GM19468 (cell line): ENCODE measurements at regions not wholly inside any gene's neighbourhood (a gene's known extent, or its start where the extent isn't known, plus 50 kb on each side); places are given as distances from the start of the nearest gene placed in this dataset.

ENCODE experiments used
- ATAC-seq: cut with Tn5 transposase; IDR thresholded peaks from one replicate; pipeline ENCODE4 v1.9.1; 2021; ENCODE audit warnings: mild to moderate bottlenecking, moderate library complexity, moderate number of reproducible peaks; ENCODE audit not compliant: unreplicated experiment; ENCODE audit errors: extremely low read depth

- ATAC-seq: no peak
Measured at GRCh38 chr18:78113940-78114251, 864.2 kb downstream of the GALR1 start.

GRCh38 chr18:78115896-78116561 lies 863.6 kb upstream of the SALL3 start:
- no peak for ATAC-seq

GRCh38 chr18:78123144-78123909 lies 856.3 kb upstream of the SALL3 start:
- ATAC-seq: no peak

GRCh38 chr18:78123926-78124797 lies 855.5 kb upstream of the SALL3 start:
- no peak for ATAC-seq

GRCh38 chr18:78125206-78125896 lies 854.3 kb upstream of the SALL3 start:
- no peak for ATAC-seq

- no peak for ATAC-seq
Measured at GRCh38 chr18:78126106-78126505, 853.5 kb upstream of the SALL3 start.

- ATAC-seq: no peak
Measured at GRCh38 chr18:78126536-78126935, 853.1 kb upstream of the SALL3 start.

GRCh38 chr18:78127041-78127440 lies 852.6 kb upstream of the SALL3 start:
- ATAC-seq: no peak

- ATAC-seq: no peak
Measured at GRCh38 chr18:78128004-78128403, 851.6 kb upstream of the SALL3 start.

- ATAC-seq: no peak
Measured at GRCh38 chr18:78129260-78129659, 850.4 kb upstream of the SALL3 start.

GRCh38 chr18:78130232-78131195 lies 849.1 kb upstream of the SALL3 start:
- no peak for ATAC-seq

- ATAC-seq: no peak
Measured at GRCh38 chr18:78133729-78134128, 845.9 kb upstream of the SALL3 start.

- no peak for ATAC-seq
Measured at GRCh38 chr18:78136986-78137385, 842.6 kb upstream of the SALL3 start.

- no peak for ATAC-seq
Measured at GRCh38 chr18:78138983-78139496, 840.6 kb upstream of the SALL3 start.

GRCh38 chr18:78140294-78140693 lies 839.3 kb upstream of the SALL3 start:
- ATAC-seq: no peak

GRCh38 chr18:78144669-78145068 lies 834.9 kb upstream of the SALL3 start:
- no peak for ATAC-seq

- ATAC-seq: no peak
Measured at GRCh38 chr18:78145096-78145495, 834.5 kb upstream of the SALL3 start.

GRCh38 chr18:78146136-78147085 lies 833.2 kb upstream of the SALL3 start:
- no peak for ATAC-seq
